HG02943 (cell line): ENCODE measurements at regions not wholly inside any gene's neighbourhood (a gene's known extent, or its start where the extent isn't known, plus 50 kb on each side); places are given as distances from the start of the nearest gene placed in this dataset.

Experiments used
- ATAC-seq: cut with Tn5 transposase; IDR thresholded peaks from one replicate; pipeline ENCODE4 v1.9.1; 2021; ENCODE audit warnings: mild to moderate bottlenecking, low read depth, moderate library complexity; ENCODE audit not compliant: unreplicated experiment

GRCh38 chr11:127411283-127411682, 410.7 kb upstream of the KIRREL3 start:
- no peak for ATAC-seq

GRCh38 chr11:127395034-127395433, 394.5 kb upstream of the KIRREL3 start:
- ATAC-seq: no peak

DNA sequence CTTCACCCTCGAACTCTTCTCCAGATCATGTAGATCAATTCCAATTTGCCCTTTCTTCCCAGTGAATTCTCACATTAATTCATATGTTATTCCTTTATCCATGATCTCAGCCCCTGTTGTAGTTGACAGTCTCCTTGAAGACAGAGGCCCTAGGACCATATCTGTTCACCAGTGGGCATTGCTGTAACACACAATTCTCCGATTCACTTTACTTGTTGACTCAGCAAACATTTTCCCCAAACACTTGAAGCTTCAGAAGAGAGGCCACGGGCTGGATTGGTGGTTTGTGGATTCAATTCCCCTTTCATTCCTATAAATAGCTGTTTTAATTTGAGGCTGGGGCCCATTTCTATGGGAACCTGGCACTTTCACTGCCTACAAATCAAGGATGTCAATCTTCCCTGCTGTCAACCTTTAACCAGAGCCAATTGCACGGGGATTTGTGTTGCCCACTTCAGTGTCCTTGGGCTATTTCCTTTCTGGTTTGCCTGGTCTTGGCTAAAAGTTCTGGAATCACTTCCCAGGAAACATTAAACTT, 393.0 kb upstream of the KIRREL3 start:
- ATAC-seq: no peak

- ATAC-seq: no peak
Measured at GRCh38 chr11:127392575-127392974, 392.0 kb upstream of the KIRREL3 start.

DNA sequence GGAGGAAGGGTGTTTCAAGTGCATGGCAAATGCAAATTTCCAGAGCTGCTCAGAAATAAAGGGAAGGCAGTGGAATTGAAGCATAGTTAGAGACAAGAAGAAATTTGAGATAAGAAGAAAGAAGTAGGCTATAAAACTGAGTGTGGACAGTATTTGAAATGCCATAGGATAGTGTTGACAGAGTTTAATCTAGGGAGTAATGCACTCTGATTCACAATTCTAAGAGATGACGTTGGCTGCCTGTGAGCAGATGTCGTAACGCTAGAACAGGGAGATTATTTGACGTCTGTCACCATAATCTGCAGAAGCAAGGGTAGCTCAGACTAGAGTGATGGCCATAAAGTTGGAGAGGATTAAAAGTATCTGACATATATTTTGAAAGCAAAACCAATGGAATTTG, 389.9 kb upstream of the KIRREL3 start:
- no peak for ATAC-seq

DNA sequence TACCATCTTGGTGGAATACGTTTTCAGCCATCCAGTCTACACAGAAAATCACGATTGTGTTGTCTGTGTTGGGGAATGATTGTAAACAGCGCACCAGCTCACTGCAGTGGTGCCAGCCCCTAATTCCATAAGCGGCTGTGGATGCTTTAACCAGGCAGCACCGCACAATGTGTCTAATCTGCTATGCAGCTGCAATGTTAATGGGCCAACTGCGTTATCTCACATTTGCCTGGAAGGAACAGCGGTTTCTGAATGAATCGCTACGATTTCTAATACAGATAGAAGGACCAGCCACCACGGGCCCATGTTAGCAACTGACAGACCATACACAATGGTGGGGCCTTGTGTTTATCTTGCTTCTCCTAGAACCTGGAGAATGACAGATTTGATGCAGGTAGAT, 384.5 kb upstream of the KIRREL3 start:
- ATAC-seq: no peak

DNA sequence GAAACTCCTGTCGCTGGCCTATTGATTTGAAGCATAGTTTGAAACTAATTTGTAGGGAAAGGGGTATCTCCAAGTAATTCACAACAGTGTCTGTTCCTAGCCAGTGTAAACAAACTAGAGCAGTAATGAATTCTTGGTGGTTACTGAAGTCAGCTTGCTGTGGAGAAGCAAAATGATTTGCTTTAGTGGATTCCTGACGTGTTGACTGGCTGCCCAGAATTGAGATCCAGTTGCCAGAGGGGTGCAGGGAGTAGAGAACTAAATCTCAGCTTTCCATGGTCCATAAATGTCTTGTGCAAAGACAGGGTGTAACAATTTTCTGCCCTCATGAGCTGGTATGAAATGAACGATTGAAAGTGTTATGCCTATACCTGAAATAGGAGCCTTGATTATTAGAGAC, 382.5 kb upstream of the KIRREL3 start:
- ATAC-seq: no peak

DNA sequence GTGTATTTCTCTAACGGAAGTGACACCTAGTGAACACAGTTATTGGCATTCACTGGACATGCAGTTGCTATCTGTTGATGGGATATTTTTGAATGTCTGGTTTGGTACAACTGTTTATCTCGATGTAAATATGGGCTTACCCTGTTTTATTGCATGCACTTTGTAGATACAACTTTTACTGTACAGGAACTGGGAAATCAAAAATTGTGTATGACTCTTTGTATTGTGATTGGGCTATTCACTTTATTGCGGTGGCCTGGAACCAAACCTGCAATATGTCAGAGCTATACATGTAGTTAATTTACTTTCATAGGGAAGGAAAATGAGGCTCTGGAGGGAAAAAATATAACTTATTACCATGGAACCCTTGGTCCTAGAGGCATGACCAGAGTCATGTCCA, 380.7 kb upstream of the KIRREL3 start:
- no peak for ATAC-seq

DNA sequence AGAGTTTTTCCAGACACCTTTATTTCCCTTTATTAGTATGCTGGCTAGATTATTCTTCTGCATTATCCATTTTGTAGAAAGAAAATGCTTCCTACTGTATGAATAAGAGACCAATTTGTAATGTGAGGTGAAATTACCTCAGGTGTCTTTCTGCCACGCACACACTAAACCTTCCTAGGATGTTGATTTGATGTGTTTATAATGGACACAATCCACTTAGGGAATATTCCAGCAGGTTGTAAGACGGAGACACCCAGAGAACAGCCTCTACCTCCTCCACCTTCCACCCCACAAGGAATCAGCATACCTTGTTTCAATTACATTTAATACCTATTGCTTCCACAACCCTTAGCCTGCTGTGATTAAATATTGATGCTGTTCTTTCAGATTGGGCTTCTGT, 379.1 kb upstream of the KIRREL3 start:
- ATAC-seq: no peak

GRCh38 chr11:127376301-127376700, 375.7 kb upstream of the KIRREL3 start:
- ATAC-seq: no peak

DNA sequence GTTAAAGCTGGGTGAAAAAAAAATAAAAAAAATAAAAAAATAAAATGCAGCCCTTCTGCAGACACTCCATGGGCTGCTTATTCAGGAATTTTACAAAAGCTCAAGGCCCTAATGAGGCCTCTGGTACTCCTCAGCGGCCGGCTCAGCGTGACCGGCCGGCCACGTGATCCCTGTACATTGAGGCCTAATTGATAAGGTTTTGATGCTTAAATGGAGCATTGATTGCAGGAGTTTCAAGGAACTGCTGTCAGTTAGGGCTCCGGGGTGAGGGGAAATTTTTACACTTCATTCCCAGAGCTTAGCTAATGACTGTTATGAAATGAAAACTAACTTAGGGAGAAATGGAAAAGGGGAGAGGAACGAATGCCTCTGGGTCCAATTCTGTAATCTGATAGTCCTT, 368.8 kb upstream of the KIRREL3 start:
- no peak for ATAC-seq

DNA sequence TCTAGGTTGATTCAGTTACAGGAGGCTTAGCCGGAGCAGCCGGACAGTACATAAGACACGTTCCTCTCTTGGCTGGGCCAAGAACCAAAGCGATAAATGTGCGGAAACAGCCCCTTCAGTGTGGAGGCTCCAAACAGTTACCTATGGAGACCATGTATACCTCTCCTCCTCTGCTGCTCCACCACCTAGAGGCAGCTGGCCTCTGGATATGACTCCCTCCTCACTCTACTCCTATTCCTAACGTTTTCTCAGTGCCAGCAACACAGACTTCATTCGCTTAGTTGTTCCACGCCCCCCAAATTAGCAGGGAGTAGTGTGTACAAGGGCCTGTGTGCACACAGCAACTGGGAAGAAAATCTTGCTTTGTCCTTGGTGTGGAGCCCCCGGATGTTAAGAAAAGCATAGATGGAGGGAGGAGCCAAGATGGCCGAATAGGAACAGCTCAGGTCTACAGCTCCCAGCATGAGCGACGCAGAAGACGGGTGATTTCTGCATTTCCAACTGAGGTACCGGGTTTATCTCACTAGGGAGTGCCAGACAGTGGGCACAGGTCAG, 362.3 kb upstream of the KIRREL3 start:
- ATAC-seq: no peak

DNA sequence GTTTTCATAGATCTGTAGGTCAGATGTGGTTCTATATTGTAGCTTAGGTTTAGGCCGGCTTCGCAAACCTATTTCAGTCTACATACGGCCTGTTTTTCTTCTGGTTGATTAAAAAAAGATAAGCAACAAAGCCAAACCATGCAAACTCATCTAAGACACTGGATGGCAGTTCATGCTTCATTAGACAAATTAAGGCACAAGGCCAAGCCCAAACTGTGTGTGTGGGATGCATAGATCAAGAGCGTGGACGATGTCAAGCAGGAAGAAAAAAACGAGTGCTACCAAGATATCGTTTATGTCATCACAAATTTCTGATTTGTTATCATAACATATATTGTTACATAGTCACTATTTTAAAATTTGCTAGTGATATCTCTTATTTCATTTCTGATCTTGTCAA, 357.6 kb upstream of the KIRREL3 start:
- no peak for ATAC-seq

- no peak for ATAC-seq
Measured at GRCh38 chr11:127350476-127350875, 349.9 kb upstream of the KIRREL3 start.

- no peak for ATAC-seq
Measured at GRCh38 chr11:127345819-127346459, 345.4 kb upstream of the KIRREL3 start.

DNA sequence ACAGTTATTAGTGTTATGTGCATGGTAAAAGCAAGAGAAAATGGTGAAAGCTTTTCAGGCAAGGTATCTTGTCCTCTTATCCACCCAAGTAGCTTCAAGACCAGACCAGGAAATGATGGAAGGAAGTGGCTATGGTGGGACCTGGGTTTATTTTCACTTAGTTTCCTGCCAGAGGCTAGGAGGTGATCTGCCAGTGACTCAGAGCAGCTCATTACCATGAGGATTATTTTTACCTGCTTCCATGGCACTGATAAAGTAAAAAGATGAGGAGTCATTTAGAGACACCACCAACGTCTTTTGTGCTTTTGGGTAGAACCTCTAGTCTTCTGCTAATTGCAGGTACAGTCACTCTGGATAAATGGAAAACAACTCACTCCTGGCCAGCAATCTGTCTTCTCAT, 339.9 kb upstream of the KIRREL3 start:
- ATAC-seq: no peak

DNA sequence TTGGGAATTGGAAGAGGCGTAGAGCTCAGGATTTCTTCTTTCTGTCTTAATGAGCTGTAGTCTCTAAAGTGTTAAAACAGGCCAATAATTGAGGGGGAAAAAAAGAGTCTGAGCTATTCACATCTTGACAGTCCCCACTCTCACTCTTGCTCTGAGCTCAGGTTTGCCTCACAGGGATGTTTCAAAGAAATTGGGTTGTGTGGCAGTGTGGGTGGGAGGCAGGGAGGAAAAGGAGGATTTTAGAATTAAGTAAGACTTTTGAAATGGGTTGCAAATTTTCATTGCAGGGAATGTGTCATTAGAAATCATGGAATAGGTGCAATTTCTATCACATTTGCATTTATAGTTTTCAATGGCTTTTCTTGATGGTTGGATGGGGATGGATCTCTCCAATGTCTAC, 338.8 kb upstream of the KIRREL3 start:
- ATAC-seq: no peak

GRCh38 chr11:127338380-127339259, 338.1 kb upstream of the KIRREL3 start:
- ATAC-seq: no peak

DNA sequence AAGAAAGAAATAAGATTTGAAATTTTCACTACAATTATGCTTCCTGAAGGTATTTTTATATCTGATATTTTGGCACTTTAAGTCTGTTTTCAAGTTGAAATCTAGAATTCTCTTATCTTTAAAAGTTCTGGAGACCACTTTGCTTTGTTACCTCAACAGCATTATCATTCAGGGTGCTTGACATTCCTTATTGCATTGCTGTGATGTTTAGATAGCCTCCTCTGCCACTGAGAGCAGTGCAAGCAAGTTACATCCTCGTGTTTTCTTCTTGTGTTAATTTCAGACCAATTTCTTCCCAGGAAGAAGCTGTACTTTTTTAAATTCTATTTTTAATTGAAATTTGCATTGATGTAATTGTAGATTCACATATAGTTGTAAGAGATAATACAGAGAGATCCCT, 333.9 kb upstream of the KIRREL3 start:
- ATAC-seq: no peak

- no peak for ATAC-seq
Measured at GRCh38 chr11:127332896-127333295, 332.3 kb upstream of the KIRREL3 start.

DNA sequence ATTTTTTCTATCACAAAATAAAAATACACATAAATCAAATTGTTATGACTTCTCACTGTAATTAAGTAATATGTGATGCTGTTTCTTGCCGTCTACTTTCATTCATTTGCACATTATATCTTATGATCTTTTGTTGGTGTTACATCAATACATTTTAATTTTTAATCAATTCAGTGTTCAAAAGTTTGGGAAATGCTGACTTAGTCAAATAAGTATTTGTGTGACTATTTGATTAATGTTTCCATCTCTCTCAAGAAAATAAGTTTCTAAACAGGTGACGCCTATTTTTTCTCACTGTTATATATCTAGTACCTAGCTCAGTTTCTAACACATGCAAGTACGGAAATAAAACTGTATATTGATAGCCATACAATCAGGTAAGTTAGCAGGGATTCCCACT, 329.5 kb upstream of the KIRREL3 start:
- no peak for ATAC-seq

DNA sequence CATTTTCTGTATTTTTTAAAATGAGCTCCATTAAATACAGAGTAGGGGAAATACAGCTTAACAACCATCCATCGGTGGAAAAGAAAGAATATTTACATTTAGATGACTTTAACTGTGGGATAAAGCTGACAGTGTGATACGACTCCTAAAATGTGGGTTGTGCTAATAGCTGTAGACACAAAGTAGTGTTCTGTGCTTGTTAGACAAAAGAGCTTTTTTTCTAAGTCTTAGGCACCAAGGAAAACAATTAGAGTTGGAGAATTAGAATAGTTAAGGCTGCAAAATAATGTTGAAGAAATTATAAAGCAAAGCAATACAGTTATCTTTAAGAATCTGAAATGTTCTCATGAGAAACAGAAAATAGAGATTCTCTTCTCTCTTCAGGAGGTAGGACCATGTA, 307.7 kb upstream of the KIRREL3 start:
- no peak for ATAC-seq
